ENCODE measurements at regions not wholly inside any gene's neighbourhood (a gene's known extent, or its start where the extent isn't known, plus 50 kb on each side); places are given as distances from the start of the nearest gene placed in this dataset.
"Not testable (repeated sequence)": the region's sequence is repeated elsewhere in the genome, so short reads cannot be mapped to it uniquely, and the experiment has no call there.

GRCh38 chr17:70453075-70453474 lies 283.7 kb downstream of the KCNJ2 start:
- H3K23ac ChIP-seq (ENCODE audit: insufficient read length); CTCF ChIA-PET (ENCODE audit: partially characterized antibody): not testable (repeated sequence)

More at GRCh38 chr17:70453075-70453474, 283.7 kb downstream of the KCNJ2 start:
- not testable (repeated sequence) for H4K5ac ChIP-seq (ENCODE audit: insufficient read length, low read depth, low read length); DNase-seq (ENCODE audit: low read depth in 1 of 2, low spot score in 2 of 2); H2AFZ ChIP-seq (ENCODE audit: low read length); H3K27ac ChIP-seq (ENCODE audit: low read depth, low read length); H3K4ac ChIP-seq (replicated peaks; ENCODE audit: insufficient read length, low read depth, low read length); FAIRE-seq; H3K9me3 ChIP-seq (ENCODE audit: insufficient read depth in 2 of 2, low read depth in 1 of 2, low read length in 1 of 2); H3K36me3 ChIP-seq (ENCODE audit: control insufficient read depth in 2 of 4, insufficient read depth in 4 of 4, low read length in 3 of 4); H3K56ac ChIP-seq (replicated peaks; ENCODE audit: insufficient read length, low read depth, low read length); H2BK120ac ChIP-seq (replicated peaks; ENCODE audit: low read depth, low read length); H3K18ac ChIP-seq (ENCODE audit: extremely low read depth, low read length); H2BK15ac ChIP-seq (ENCODE audit: low read length); H2BK12ac ChIP-seq (ENCODE audit: low read depth, low read length); H3K9ac ChIP-seq (replicated peaks in 1 of 4; ENCODE audit: extremely low read depth in 1 of 4, low read depth in 3 of 4, low read length in 3 of 4); H2AK5ac ChIP-seq (ENCODE audit: low read depth, low read length); H2BK20ac ChIP-seq (ENCODE audit: low read length); H3K23me2 ChIP-seq (ENCODE audit: low read depth, low read length); H3K4me3 ChIP-seq (ENCODE audit: extremely low read depth in 1 of 4, insufficient read depth in 2 of 4, low read depth in 3 of 4, low read length in 4 of 4); H3K4me1 ChIP-seq (replicated peaks in 1 of 4; ENCODE audit: control insufficient read depth in 3 of 4, insufficient read depth in 4 of 4, low read length in 3 of 4); H4K8ac ChIP-seq (ENCODE audit: extremely low read depth, insufficient read depth, low read length); H2BK5ac ChIP-seq (ENCODE audit: low read depth, low read length); H3K14ac ChIP-seq (ENCODE audit: insufficient read length); H3K4me2 ChIP-seq (ENCODE audit: insufficient read depth in 1 of 2, low read depth in 2 of 2, low read length in 2 of 2); H3K27me3 ChIP-seq (replicated peaks in 1 of 4; ENCODE audit: control insufficient read depth in 3 of 4, extremely low read depth in 1 of 4, insufficient read depth in 3 of 4, low read length in 3 of 4); H3K79me2 ChIP-seq (ENCODE audit: control insufficient read depth in 1 of 2, insufficient read depth in 2 of 2, low read length in 2 of 2); H4K91ac ChIP-seq (replicated peaks; ENCODE audit: insufficient read length, low read length); H4K20me1 ChIP-seq (replicated peaks in 1 of 2; ENCODE audit: control insufficient read depth in 1 of 2, insufficient read depth in 2 of 2, low read length in 2 of 2); H3K79me1 ChIP-seq (ENCODE audit: low read depth, low read length)
- WGBS, 2 experiments (ENCODE audit: extremely low coverage in 1 of 2, insufficient coverage in 1 of 2, insufficient read length in 1 of 2, insufficient replicate concordance in 2 of 2, low coverage in 1 of 2, low lambda C conversion rate in 2 of 2, missing lambda C conversion rate in 1 of 2) = 96% methylated on average over 10 of the region's 12 CpGs; no CpG with 5 or more reads in 1 of the 2 experiments
- POLR2A ChIA-PET (ENCODE audit: partially characterized antibody) = interaction anchor here (0.6 to 0.7 kb wide), 2 partner anchors 16 to 231 kb away, joined by 3 read pairs; no protein-coding TSS in a partner anchor
